WTC11 (cell line): ENCODE measurements at regions not wholly inside any gene's neighbourhood (a gene's known extent, or its start where the extent isn't known, plus 50 kb on each side); places are given as distances from the start of the nearest gene placed in this dataset.
A peak's percentile ranks its signal among the peaks of the same experiment; 100 is the strongest.

Experiments
- ATAC-seq: fragments of 200-7000 bp; cut with Tn5 transposase; 2 replicates; pipeline ENCODE4 v1.10.0; 2021; ENCODE audit warnings: mild to moderate bottlenecking, moderate library complexity
- CTCF ChIA-PET: fragments of 300-600 bp; sonication (Branson Sonifier 250); formaldehyde crosslinking; loops from one replicate; lab custom pipeline; 2021; ENCODE audit warnings: antibody characterized with exemption; lab: Charles Lee
- POLR2A ChIA-PET: fragments of 350-600 bp; sonication (Branson Sonifier 250); formaldehyde crosslinking; loops from one replicate; lab custom pipeline; 2021; ENCODE audit warnings: antibody characterized with exemption; lab: Charles Lee
- DNase-seq: peaks from one replicate; pipeline ENCODE4 v3.0.0; 2021; ENCODE audit warnings: low spot score
- H3K27ac Mint-ChIP-seq: 2 replicates; pipeline ENCODE4 v1.8.0; 2021; ENCODE audit warnings: mixed read lengths
- H3K27me3 Mint-ChIP-seq: 2 replicates; pipeline ENCODE4 v1.8.0; 2021; ENCODE audit warnings: low read depth, mild to moderate bottlenecking, moderate library complexity, mixed read lengths
- H3K36me3 Mint-ChIP-seq: 2 replicates; pipeline ENCODE4 v1.8.0; 2021; ENCODE audit warnings: mixed read lengths
- H3K4me1 Mint-ChIP-seq: 2 replicates; pipeline ENCODE4 v1.8.0; 2022; ENCODE audit warnings: mixed read lengths
- H3K4me3 Mint-ChIP-seq: 2 replicates; pipeline ENCODE4 v1.8.0; 2021; ENCODE audit warnings: mild to moderate bottlenecking, moderate library complexity, mixed read lengths
- H3K9me3 Mint-ChIP-seq: 2 replicates; pipeline ENCODE4 v1.8.0; 2021; ENCODE audit warnings: mixed read lengths
- CREB1 ChIP-seq: sonication (generic); formaldehyde crosslinking; IDR thresholded peaks from 2 replicates; pipeline ENCODE4 v1.8.0; 2023; ENCODE audit warnings: mild to moderate bottlenecking, missing genetic modification reagents
- ELF4 ChIP-seq: sonication (generic); formaldehyde crosslinking; IDR thresholded peaks from 2 replicates; pipeline ENCODE4 v1.8.1; 2022; ENCODE audit warnings: low read depth, mild to moderate bottlenecking, moderate library complexity, missing genetic modification reagents
- GRHL2 ChIP-seq: fragments of 250-450 bp; sonication (Bioruptor Pico); IDR thresholded peaks from 2 replicates; pipeline ENCODE4 v1.8.0; 2022; ENCODE audit warnings: mild to moderate bottlenecking, moderate library complexity; ENCODE audit not compliant: insufficient replicate concordance, severe bottlenecking
- HMGXB4 ChIP-seq: sonication (generic); formaldehyde crosslinking; IDR thresholded peaks from 2 replicates; pipeline ENCODE4 v1.8.1; 2023; ENCODE audit warnings: mild to moderate bottlenecking, moderate library complexity, missing genetic modification reagents
- NFYB ChIP-seq: sonication (generic); formaldehyde crosslinking; conservative IDR thresholded peaks from 2 replicates; pipeline ENCODE4 v1.8.0; 2022; ENCODE audit warnings: low read depth, missing genetic modification reagents
- NR1H2 ChIP-seq: sonication (generic); formaldehyde crosslinking; IDR thresholded peaks from 2 replicates; pipeline ENCODE4 v1.9.0; 2021; ENCODE audit warnings: mild to moderate bottlenecking, moderate library complexity, missing genetic modification reagents
- RORB ChIP-seq: fragments of 250-450 bp; sonication (Bioruptor Pico); IDR thresholded peaks from 2 replicates; pipeline ENCODE4 v1.9.0; 2021; ENCODE audit warnings: mild to moderate bottlenecking
- SMAD3 ChIP-seq: sonication (generic); formaldehyde crosslinking; IDR thresholded peaks from 2 replicates; pipeline ENCODE4 v1.8.0; 2022; ENCODE audit warnings: missing genetic modification reagents, mild to moderate bottlenecking, borderline replicate concordance
- SMAD4 ChIP-seq: sonication (generic); formaldehyde crosslinking; IDR thresholded peaks from 2 replicates; pipeline ENCODE4 v1.8.0; 2022; ENCODE audit warnings: mild to moderate bottlenecking, missing genetic modification reagents
- SP1 ChIP-seq: sonication (generic); formaldehyde crosslinking; conservative IDR thresholded peaks from 2 replicates; pipeline ENCODE4 v1.8.1; 2022; ENCODE audit warnings: missing genetic modification reagents
- TF ChIP-seq, protein P1 (sequence below): fragments of 250-450 bp; sonication (Bioruptor Pico); IDR thresholded peaks from 2 replicates; pipeline ENCODE4 v1.9.0; 2021; ENCODE audit warnings: mild to moderate bottlenecking, borderline replicate concordance
- TF ChIP-seq, protein P2 (sequence below): fragments of 200-600 bp; IDR thresholded peaks from 2 replicates; pipeline ENCODE4 v1.8.0; 2022; ENCODE audit warnings: antibody characterized with exemption
- TF ChIP-seq, protein P3 (sequence below): sonication (generic); formaldehyde crosslinking; IDR thresholded peaks from 2 replicates; pipeline ENCODE4 v1.8.0; 2023; ENCODE audit warnings: missing genetic modification reagents

DNA sequence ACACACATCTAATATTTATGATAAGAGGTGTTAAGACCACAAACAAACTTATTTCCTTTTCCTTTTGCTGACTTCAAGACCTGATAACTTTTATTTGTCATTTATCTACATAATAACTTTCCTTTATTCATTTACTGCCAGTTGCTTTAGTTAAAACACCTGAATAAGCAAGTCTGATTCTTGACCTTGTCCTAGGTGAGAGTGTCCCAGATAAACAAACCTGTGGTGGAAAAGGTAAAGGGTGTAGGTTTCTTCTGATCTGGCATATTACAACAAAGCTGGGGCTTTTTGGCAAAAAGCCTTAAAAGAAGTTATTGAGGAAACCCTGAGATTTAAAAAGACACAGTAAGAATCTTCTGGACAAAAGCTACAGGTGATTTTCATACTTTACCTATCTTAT is 191.5 kb downstream of the ZBBX start:
- no peaks in the 10 kb centered on the region for H3K27me3 Mint-ChIP-seq
- ATAC-seq (no peak), DNase-seq (no peak)
- H3K36me3 Mint-ChIP-seq: no peaks in the 10 kb centered on the region
- peaks cover 19% of the 10 kb centered on the region for H3K9me3 Mint-ChIP-seq
- TF ChIP-seq NR1H2 (CRISPR knock-in tag) (no peak), RORB (CRISPR knock-in tag) (no peak), HMGXB4 (CRISPR knock-in tag) (no peak)
- CTCF ChIA-PET: no interaction called here
- no peak overlapping the region for H3K4me3 Mint-ChIP-seq
- POLR2A ChIA-PET: no interaction called here
- no peak overlapping the region for H3K27ac Mint-ChIP-seq
- H3K4me1 Mint-ChIP-seq: 0 out of 2 replicates have a peak, but pooled peaks cover 2% of the 10 kb centered on the region

DNA sequence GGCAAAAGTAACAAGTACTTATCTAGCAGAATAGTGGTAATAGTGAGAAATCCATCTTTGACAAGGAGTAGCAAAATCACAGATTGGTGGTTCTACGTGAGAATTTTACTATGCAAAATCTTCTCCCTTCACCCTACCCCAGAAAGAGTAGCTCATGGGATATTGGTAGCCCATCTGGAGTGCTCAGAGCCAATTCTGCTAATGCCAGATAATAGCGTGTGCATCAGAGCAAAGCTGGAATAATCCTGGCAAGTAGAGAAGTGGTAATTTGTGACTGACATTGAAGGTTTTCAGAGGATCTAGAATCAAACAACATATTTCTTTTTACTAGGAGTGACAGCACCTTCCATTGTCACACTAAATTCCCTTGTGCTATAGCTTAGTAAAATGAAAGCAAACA is 192.9 kb downstream of the ZBBX start:
- H3K9me3 Mint-ChIP-seq: peaks cover 13% of the 10 kb centered on the region
- no peak for ATAC-seq

DNA sequence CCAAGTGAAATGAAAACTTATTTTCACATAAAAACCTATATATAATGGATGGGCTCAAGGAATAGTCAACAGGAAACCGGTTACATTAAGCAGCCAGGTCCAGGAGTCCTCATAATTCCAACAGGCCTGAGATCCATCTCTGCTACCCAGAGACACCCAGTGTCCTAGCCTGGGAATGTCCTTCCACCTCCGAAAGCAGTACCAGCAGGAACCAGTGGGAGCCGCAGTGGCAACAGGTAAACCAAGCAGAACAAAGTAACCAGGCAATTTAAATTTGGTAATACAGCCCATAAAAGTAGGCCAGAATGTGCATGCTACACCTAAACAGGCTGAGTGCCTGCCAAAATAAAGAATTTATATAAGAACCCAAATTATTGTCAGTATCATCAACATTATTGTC is 195.6 kb downstream of the ZBBX start:
- CTCF ChIA-PET: interaction anchor here (1.0 kb wide), 2 partner anchors 18 to 82 kb away, joined by 3 read pairs; no protein-coding TSS in a partner anchor
- TF ChIP-seq, protein P1, sequence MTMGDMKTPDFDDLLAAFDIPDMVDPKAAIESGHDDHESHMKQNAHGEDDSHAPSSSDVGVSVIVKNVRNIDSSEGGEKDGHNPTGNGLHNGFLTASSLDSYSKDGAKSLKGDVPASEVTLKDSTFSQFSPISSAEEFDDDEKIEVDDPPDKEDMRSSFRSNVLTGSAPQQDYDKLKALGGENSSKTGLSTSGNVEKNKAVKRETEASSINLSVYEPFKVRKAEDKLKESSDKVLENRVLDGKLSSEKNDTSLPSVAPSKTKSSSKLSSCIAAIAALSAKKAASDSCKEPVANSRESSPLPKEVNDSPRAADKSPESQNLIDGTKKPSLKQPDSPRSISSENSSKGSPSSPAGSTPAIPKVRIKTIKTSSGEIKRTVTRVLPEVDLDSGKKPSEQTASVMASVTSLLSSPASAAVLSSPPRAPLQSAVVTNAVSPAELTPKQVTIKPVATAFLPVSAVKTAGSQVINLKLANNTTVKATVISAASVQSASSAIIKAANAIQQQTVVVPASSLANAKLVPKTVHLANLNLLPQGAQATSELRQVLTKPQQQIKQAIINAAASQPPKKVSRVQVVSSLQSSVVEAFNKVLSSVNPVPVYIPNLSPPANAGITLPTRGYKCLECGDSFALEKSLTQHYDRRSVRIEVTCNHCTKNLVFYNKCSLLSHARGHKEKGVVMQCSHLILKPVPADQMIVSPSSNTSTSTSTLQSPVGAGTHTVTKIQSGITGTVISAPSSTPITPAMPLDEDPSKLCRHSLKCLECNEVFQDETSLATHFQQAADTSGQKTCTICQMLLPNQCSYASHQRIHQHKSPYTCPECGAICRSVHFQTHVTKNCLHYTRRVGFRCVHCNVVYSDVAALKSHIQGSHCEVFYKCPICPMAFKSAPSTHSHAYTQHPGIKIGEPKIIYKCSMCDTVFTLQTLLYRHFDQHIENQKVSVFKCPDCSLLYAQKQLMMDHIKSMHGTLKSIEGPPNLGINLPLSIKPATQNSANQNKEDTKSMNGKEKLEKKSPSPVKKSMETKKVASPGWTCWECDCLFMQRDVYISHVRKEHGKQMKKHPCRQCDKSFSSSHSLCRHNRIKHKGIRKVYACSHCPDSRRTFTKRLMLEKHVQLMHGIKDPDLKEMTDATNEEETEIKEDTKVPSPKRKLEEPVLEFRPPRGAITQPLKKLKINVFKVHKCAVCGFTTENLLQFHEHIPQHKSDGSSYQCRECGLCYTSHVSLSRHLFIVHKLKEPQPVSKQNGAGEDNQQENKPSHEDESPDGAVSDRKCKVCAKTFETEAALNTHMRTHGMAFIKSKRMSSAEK: no peak
- TF ChIP-seq, protein P2, sequence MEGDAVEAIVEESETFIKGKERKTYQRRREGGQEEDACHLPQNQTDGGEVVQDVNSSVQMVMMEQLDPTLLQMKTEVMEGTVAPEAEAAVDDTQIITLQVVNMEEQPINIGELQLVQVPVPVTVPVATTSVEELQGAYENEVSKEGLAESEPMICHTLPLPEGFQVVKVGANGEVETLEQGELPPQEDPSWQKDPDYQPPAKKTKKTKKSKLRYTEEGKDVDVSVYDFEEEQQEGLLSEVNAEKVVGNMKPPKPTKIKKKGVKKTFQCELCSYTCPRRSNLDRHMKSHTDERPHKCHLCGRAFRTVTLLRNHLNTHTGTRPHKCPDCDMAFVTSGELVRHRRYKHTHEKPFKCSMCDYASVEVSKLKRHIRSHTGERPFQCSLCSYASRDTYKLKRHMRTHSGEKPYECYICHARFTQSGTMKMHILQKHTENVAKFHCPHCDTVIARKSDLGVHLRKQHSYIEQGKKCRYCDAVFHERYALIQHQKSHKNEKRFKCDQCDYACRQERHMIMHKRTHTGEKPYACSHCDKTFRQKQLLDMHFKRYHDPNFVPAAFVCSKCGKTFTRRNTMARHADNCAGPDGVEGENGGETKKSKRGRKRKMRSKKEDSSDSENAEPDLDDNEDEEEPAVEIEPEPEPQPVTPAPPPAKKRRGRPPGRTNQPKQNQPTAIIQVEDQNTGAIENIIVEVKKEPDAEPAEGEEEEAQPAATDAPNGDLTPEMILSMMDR: peak; percentile 32; the same call in 1 of the 2 replicates
- TF ChIP-seq, all 79 proteins: peak for 1
- no peaks in the 10 kb centered on the region for H3K27me3 Mint-ChIP-seq
- H3K4me3 Mint-ChIP-seq: no peak overlapping the region
- DNase-seq: peak; percentile 59
- peak; percentile 100 for ATAC-seq
- POLR2A ChIA-PET: no interaction called here
- H3K9me3 Mint-ChIP-seq: no peaks in the 10 kb centered on the region
- no peaks in the 10 kb centered on the region for H3K36me3 Mint-ChIP-seq
- H3K4me1 Mint-ChIP-seq: 0 out of 2 replicates have a peak, but pooled peaks cover 2% of the 10 kb centered on the region
- H3K27ac Mint-ChIP-seq: no peak overlapping the region

More for the DNA sequence above, 192.9 kb downstream of the ZBBX start:
- Mint-ChIP-seq H3K27ac (no peak overlapping the region), H3K36me3 (no peaks in the 10 kb centered on the region)
- no peak for DNase-seq
- POLR2A ChIA-PET: no interaction called here
- TF ChIP-seq HMGXB4 (CRISPR knock-in tag): no peak
- no peak for TF ChIP-seq SMAD4 (CRISPR knock-in tag)
- TF ChIP-seq, protein P3, sequence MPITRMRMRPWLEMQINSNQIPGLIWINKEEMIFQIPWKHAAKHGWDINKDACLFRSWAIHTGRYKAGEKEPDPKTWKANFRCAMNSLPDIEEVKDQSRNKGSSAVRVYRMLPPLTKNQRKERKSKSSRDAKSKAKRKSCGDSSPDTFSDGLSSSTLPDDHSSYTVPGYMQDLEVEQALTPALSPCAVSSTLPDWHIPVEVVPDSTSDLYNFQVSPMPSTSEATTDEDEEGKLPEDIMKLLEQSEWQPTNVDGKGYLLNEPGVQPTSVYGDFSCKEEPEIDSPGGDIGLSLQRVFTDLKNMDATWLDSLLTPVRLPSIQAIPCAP (CRISPR knock-in tag): no peak
- TF ChIP-seq, protein P1: no peak
- no peak for TF ChIP-seq ELF4 (CRISPR knock-in tag)
- TF ChIP-seq CREB1 (CRISPR knock-in tag): no peak
- no peak for TF ChIP-seq SMAD3 (CRISPR knock-in tag)
- no peak for TF ChIP-seq NFYB (CRISPR knock-in tag)
- no peak for TF ChIP-seq SP1 (CRISPR knock-in tag)
- TF ChIP-seq NR1H2 (CRISPR knock-in tag): no peak
- TF ChIP-seq GRHL2 (CRISPR knock-in tag): no peak
- TF ChIP-seq, all 79 proteins: peak for 0
- no peaks in the 10 kb centered on the region for H3K27me3 Mint-ChIP-seq
- CTCF ChIA-PET: no interaction called here
- no peak overlapping the region for H3K4me3 Mint-ChIP-seq
- 0 out of 2 replicates have a peak, but pooled peaks cover 2% of the 10 kb centered on the region for H3K4me1 Mint-ChIP-seq
